ENCODE measurements at regions not wholly inside any gene's neighbourhood (a gene's known extent, or its start where the extent isn't known, plus 50 kb on each side); places are given as distances from the start of the nearest gene placed in this dataset.

DNA sequence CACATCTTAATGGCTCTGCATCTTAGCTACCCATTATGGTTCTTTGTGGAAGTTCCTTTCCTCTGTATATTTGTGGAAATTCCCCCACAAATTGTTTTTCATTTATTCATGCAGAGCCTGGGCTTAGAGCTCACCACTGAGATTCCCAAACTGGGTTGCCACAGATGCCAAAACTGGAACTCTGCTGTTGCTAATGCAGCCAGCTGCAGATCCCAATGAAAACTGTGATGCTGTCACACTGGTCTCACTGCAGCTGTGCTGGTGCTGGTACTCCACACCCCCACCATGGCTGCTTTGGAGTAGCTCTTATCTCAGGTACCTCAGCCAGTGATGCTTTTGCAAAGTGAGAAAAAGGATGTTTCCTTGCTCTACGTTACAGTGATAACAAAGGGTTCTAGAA lies 87.7 kb downstream of the DCK start:
- DNase-seq: no peak

DNA sequence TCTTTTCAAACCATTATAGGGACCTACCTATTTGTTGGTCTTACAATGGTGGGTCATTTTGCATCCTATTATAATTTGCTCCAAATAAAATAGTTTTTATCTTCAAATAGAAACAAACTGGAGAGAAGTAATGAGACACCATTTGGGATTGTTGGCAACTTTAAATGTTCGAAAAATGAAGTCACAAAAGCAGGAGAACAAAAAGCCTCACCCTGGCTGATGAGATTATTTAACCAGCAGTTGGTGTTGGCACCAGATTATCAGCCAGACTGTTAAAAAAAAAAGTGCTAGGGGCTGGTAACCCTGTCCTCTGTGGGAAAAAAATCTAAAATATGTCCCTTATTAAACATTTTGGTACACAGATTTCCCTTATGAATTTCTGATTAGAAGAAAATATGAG lies 100.3 kb downstream of the DCK start:
- no peak for DNase-seq

DNA sequence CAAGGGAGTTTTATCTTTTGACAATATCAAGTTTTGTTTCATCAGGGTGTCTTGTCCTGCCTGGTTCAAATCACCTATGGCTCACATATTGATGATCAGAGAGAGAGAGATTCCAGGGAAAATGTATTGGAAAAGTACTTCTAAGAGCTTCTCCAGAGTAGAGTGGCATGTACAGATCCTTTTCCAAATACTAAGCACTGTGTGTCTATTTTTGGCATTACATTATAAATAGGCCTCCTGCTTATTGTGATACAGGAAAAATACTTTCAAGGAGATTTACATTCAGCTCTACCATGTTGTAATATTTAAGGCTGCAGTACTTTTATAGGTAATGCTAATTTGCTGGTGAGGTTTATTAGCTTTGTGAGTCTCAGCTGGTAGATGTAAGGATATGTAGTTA lies 100.8 kb downstream of the DCK start:
- DNase-seq: no peak

DNA sequence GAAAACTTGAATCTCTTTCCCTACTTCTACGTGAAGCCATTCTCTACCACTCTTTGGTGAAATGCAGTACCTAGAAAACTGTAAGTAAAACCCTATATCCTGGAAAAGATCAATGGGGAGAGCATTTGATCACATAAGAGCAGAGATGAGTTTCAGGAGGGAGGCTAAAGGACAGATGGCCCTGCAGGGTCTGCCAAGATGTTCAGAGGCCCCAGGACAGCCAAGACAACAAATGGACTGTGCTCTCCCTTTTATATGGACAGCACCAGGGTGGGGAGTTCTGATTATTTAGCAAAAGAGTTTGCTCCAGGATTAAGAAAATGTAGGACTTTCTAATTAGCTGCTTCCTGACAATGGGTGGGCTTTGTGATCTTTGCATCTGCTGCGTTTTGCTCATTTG lies 101.7 kb downstream of the DCK start:
- no peak for DNase-seq

DNA sequence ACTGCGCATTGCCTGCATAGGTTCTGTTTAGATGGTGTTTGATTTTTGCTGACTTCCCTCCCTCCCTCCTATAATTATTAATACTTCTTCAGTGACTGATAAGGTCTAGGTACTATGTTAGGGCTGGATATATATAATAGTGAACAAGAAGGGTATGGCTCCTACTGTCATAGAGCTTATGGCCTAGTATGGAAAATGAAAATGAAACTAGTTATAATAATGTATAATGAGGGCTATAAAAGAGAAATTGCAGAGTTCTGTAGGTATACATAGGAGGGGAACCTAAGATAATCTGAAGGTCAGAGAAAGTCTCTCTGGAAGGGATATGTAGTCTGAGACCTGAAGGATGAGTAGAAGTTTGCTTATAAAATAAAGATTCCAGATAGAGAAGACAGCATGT lies 102.1 kb downstream of the DCK start:
- peak in 1 of 2 donors; percentile 31 for DNase-seq

DNA sequence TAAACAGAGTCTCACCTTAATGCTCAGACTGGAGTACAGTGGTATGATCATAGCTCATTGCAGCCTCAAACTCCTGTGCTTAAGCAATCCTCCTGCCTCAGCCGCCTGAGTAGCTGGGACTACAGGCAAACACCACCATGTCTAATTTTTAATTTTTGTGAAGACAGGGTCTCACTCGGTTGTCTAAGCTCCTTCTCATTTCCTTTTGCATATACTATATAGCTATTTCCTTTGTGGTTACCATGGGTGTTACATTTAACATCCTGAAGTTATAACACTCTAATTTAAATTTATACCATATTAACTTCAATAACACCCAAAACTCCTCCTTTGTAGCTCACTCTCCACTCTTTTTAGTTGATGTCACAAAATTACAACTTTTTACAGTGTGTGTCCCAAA lies 114.3 kb downstream of the DCK start:
- peak in 1 of 2 donors; percentile 60 for DNase-seq

DNA sequence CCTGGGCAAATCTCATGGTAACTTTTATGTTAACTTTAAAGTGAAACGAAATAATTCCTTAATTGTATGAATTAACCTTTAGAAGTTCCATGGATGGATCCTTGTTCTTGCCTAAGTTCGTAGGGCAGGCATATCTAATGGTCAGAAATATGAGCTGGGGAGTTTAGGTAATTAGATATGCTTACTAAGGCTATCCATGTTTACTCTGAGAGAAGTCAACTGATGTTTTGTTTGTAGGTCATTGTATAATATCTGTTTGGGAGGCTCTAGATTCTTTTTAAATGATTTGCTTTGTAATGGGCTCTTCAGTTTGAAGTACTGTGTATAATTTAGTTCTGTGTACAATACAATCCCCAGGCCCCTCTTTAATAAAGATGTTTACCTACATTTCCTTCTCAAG lies 117.0 kb downstream of the DCK start:
- no peak for DNase-seq

DNA sequence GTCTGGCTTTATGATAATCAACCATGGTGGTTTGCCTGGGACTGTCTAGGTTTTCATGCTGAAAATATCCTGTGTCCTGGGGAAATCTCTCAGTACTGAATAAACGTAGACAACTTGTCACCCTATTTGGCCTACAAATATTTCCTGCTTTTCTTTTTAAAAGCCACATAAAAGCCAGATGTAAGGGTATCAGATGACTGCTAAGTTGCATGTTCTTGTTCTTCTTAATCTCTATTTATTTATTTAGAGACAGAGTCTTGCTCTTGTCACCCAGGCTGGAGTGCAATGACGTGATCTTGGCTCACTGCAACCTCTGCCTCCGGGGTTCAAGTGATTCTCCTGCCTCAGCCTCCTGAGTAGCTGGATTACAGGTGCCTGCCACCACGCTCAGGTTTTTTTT lies 117.7 kb downstream of the DCK start:
- peak; percentile 20 to 72 for DNase-seq

DNA sequence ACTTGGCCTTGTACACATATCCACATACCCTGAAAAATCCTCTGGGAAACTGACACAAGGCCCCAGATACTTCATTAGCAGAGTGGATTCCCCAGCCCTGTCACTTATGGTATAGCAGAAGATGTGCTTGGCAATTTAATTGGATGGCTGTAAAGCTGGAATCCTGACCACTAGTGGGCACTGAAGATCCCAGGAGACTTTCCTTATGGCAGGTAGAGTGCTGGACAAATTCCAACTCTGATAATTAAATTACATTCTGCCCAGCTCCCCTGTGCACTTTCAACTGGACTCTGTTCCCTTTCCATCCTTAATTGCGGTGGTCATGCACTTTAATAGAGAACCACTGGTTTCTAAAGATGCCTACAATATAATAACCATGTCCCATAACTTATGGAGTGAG lies 119.8 kb downstream of the DCK start:
- DNase-seq: no peak

DNA sequence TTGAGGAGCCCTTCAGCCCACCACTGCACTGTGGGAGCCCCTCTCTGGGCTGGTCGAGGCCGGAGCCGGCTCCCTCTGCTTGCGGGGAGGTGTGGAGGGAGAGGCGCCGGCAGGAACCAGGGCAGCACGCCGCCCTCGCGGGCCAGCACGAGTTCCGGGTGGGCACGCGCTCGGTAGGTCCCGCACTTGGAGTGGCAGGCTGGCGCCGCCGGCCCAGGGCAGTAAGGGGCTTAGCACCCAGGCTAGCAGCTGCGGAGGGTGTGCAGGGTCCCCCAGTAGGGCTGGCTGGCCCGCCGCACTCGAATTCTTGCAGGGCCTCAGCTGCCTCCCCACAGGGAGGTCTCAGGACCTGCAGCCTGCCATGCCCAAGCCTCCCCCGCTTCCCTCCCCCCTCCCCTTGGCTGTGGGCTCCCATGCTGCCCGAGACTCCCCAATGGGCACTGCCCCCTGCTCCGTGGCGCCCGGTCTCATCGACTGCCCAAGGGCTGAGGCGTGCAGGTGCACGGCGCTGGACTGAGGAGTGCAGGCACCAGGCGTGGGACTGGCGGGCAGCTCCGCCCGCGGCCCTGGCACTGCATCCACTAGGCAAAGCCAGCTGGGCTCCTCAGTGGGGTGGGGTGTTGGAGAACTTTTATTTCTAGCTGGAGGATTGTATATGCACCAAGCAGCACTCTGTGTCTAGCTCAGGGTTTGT lies 127.5 kb downstream of the DCK start:
- no peak for DNase-seq

DNA sequence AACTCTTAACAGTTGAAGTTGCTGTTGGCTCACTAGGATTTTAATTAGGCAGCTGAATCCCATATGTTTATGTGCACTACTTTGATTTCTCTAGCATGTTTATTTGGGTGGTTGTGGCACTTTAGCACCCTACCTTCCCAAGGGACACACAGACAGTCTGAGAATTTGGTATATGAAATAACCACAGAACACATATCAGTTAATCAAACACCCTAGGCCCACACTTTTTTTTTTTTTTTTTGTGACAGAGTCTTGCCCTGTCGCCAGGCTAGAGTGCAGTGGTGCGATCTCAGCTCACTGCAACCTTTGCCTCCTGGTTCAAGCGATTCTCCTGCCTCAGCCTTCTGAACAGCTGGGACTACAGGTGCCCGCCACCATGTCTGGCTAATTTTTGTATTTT lies 130.5 kb downstream of the DCK start:
- DNase-seq: no peak

DNA sequence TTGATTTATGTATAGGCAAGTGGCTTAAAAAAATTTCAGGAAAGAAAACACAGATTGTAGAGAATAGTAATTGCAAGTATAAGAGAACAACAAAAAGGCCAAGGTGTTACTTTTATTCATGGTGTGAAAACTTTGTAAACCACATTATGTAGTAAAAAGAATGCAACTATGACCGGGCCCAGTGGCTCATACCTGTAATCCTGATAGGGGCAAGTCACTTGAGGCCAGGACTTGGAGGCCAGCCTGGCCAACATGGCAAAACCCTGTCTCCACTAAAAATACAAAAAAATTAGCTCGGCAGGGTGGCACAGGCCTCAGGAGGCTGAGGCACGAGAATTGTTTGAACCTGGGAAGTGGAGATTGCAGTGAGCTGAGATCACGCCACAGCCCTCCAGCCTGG lies 131.7 kb downstream of the DCK start:
- no peak for DNase-seq

DNA sequence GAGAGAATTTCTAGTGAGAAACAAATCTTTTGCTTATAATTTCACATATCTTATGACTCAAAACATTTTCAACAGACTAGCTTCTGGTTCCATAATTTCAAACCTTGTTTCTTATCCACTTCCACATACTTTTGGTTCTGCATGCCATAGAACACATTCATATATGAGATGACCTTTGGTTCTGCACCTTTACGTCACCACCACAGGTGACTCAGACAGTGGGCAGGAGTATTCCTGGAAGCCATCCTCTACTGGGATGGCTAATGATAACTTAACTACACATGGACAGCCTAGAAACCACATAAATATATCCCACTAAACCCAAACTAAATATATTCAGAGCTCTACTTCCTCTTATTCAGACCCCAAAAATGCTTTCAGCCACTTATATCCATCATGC lies 133.3 kb downstream of the DCK start:
- DNase-seq: no peak

DNA sequence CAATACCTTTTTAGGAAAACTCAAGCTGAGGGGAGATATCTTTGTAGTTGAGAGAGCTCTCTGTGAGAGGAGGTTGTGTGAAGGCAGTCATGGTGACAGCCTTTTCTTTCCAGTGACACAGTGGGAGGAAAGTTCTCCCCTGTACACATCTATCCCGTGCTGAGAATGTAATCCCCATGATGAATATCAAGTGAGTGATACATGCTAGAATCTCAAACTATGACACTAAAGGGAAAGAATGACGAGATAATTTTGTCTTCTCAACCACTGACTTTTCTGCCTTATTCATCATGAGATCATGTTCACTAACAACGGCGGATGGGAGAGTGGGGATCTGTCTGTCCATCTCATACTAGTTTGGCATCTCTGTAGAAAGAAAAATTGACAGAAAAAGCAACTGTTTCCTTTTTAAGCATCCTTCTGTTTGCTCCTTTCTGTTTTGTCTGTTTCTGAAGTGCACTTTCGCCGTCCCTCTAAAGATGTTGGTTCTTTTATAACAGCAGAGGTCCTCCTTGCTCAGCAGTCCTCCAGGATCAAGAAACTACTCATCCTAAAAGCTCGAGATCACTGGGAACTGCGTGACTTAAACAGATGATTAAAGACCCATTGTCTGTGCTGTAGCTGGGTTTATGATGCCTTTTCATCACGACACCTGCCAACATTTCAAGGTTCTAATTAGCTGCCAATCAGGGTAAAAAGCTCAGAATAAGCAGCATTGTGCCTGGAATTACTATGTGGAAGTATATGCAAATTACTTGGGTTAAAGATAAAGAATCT lies 137.6 kb downstream of the DCK start:
- no peak for DNase-seq

DNA sequence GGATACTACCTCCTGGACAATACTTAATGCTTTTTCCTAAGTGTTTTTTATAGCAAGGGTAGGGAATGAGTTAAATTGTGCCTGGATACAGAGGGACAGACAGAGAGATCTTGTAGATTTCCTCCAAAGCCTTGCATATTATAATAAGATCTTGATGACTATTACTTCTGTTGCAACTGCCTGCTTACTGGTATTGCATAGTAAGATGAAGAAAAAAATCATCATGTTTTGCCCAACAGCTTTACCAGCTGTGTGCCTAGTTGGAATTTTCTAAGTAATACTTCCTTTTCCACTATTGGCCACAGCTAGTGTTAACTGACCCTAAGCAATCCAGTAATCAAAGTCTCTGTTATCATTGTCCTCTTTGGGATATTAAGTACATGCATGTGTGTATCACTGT lies 139.0 kb downstream of the DCK start:
- no peak for DNase-seq

DNA sequence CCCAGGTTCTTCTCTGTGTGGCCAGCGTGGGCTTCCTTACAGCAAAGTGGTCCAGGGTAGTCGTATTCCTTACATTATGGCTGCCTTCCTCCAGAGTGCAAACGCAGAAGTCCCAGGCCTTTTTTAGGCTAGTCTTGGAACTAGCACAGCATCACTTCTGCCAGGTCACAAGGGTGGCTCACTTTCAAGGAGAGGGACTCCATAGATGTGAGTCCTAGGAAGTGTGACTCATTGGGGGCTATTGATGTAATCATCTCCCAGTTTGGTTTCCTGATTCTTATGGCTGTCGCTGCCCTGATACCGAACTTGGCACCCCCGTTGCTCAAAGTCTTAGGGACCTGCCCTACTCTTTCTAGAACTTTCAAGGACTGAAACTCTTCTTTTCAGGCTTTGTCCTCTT lies 140.0 kb downstream of the DCK start:
- DNase-seq: no peak

DNA sequence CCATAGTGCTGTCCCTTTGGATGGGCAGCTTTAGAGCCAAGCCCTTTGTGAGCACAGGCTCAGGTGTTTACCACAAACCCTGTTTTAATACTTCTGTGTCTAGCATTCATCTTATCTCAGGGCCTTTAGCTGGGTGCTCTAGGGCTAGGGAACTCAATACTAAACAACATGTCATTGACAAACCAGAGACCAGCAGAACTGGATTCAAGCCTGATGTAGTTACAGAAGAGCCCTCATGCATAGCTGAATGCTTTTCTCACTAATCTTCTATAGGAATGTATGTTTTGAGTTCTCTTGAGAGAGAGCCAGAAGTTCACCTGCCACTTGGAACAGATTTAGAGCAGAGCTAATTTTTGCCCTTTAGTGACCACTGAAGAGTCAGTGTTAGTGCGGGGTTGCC lies 142.6 kb downstream of the DCK start:
- no peak for DNase-seq

DNA sequence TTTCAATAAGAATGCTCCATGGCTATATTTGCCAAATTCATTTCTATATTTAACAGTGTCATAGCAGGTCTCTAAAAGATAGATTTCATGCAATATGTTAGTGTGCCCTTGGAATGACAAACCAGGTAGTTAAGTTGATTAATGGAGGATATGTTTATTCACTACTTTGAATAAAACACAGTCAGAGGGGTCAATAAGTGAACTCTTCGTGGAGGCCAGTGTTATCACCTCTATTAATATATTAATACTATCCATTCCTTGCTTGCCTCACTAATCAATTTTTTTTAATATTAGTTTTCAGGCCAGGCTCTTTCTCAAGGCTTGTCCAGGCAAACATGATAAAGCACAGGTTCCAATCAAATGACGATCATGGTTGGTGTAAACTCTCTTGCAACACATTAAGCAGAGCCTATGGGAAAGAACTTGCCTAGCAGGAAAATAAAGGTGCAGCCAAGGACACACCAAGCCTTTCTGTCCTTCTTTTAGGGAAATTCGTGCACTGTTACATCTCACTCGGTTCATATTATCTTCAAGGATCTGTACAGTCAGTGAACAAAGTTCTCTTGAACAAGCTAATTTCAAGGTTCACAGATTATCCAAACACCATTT lies 144.7 kb downstream of the DCK start:
- no peak for DNase-seq

DNA sequence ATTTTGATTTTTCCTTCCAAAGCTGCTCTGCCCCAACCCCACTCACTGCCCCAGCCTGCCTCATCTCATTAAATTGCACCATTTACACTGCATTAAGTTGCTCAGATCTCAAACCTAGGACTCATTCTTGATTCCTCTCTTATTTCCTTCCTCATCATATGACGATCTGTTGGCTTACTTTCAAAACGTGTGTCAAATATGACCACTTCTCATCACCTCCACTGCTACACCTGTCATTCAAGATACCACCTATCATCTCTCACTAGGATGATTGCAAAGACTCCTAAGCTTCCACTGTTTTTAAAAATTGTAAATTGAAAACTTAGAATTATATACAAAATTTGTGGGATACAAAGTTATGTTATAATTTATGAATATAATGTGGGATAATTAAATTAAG lies 147.1 kb downstream of the DCK start:
- no peak for DNase-seq

DNA sequence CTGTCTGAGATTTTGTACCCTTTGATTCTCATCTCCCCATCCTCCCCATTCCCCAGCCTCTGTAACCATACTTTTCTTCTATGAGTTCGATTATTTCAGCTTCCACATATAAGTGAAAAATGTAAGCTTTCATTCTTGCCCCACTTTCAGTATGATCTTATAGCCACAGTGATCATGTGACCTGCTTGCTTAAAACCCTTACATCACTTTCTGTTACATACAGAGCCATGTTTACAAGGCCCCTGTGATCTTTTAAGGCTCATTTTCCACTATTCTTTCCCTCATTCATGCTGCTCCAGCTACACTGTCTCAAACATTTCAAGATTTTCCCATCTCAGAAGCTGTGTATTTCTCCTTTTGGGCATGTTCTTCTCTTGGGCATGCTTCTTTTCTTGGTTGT lies 147.7 kb downstream of the DCK start:
- no peak for DNase-seq

DNA sequence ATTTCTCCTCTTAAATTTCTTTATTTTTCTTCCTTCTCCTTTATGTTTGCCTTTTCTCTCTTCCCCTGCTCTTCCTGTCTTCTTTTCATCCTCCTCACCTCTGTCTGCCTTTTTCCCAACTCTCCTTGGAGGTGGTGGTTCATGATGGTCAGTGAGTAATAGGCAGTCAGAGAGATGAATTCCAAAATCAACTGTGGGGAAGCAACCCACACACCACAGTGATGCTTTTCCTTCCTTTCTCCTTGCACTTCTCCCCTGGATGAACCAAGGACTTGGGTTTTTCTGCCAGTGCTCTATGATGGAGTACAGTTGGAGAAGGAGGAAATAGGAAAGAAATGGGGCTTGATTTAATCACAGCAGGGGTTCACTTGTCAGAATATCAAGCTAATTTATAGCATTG lies 153.8 kb downstream of the DCK start:
- no peak for DNase-seq

DNA sequence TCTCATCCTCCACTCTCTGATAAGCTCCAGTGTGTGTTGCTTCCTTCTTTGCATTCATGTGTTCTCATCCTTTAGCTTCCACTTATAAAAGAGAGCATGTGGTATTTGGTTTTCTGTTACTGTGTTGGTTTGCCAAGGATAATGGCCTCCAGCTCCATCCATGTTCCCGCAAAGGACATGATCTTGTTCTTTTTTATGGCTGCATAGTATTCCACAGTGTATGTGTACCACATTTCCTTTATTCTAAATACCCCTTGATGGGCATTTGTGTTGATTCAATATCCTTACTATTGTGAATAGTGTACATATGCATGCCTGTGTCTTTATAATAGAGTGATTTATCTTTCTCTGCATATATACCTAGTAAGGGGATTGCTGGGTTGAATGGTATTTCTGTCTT lies 155.1 kb downstream of the DCK start:
- no peak for DNase-seq

DNA sequence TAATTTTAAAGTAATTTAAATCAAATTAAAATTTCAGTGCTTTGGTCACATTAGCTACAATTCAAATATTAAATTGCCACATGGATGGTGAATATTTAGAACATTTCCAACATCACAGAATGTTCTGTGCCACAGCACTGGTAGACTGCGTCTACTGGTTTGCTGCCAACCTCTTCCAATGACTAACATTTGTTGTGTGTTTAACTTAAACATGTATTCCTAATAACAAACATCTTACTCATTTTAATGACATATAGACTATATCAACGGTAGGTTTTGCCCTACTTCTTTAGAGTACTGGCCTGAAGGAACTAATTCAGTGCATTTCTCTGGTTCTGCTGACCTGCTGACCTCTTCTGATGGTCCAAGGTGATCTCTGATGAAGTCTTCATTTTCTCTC lies 157.6 kb downstream of the DCK start:
- DNase-seq: no peak

DNA sequence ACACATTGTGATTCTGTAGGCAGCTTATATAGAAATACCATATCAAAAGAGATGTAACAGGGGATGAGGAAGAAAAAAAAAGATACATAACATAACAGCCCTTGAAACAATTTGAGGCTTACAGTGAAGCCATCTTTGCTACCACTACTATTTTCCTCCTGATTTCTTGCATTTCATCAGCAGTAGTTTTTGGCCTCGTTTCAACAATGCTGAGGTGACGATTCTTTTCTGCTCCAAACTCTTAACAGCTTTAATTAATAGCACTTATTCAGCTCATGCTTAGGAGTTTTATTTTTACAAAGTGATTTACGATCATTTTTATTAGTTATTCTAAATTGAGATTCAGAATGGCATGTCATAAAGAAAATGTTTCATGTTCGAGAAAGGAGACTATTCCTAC lies 163.2 kb downstream of the DCK start:
- DNase-seq: no peak

DNA sequence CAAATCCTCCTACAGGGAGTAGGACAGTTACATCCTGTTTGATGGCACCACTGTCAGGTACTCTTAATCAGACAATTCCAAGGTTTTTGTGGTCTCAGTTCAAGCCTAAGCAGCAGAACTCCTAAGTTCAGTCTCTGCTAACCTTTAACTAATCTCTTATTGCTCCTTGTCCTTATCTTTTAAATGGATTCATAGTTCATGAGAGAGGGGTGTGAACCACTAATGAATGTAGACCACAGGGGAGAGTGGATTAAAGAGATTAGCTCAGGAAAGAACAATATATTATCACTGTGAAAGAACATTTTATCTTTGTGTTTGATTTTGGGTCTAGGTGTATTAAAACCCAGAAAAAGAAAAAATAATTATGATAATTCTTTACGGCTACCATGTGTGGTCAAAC lies 168.9 kb downstream of the DCK start:
- DNase-seq: no peak

Measured in CD4-positive, alpha-beta T cell treated with Interleukin-4 for 1 hour (primary cell).